HEK293 (cell line): ENCODE measurements at regions not wholly inside any gene's neighbourhood (a gene's known extent, or its start where the extent isn't known, plus 50 kb on each side); places are given as distances from the start of the nearest gene placed in this dataset.

Source experiments
- CTCF ChIA-PET: fragments of 350-600 bp; formaldehyde crosslinking; extraction: SDS; loops from one replicate; lab custom pipeline; 2021; ENCODE audit warnings: antibody characterized with exemption; lab: Yijun Ruan, JAX
- POLR2A ChIA-PET: fragments of 300-600 bp; formaldehyde crosslinking; extraction: SDS; loops from one replicate; lab custom pipeline; 2020; ENCODE audit warnings: antibody characterized with exemption, inconsistent platforms; lab: Yijun Ruan, JAX
- H3K27ac ChIP-seq: fragments of 200-500 bp; sonication (Bioruptor generic); 2 replicates; pipeline ENCODE4 v1.5.1; 2014; ENCODE audit warnings: low read depth, low read length, control low read depth, inconsistent platforms; ENCODE audit errors: extremely low read depth
- H3K36me3 ChIP-seq, 2 experiments: fragments of 200-500 bp in 1 of 2; sonication (Bioruptor generic) in 1 of 2; 1 replicate in 1 of 2; 2 replicates in 1 of 2; pipeline ENCODE4 v1.5.1; 2014 to 2017; ENCODE audit warnings: inconsistent platforms in 2 of 2, low read length in 2 of 2; ENCODE audit not compliant: control insufficient read depth in 2 of 2, insufficient read depth in 1 of 2
- H3K4me1 ChIP-seq: fragments of 200-500 bp; sonication (Bioruptor generic); 2 replicates; pipeline ENCODE4 v1.5.1; 2014; ENCODE audit warnings: mild to moderate bottlenecking, low read length, inconsistent platforms; ENCODE audit not compliant: control insufficient read depth, insufficient read depth
- H3K4me3 ChIP-seq: 2 replicates; pipeline ENCODE4 v1.5.1; 2011; ENCODE audit warnings: low read depth, mild to moderate bottlenecking, control low read depth, low read length, moderate library complexity
- H3K9me3 ChIP-seq: fragments of 200-500 bp; sonication (Bioruptor generic); 2 replicates; pipeline ENCODE4 v1.5.1; 2014; ENCODE audit warnings: low read depth, low read length, inconsistent platforms; ENCODE audit not compliant: control insufficient read depth, insufficient read depth
- CTCF ChIP-seq: fragments of 450-650 bp; formaldehyde crosslinking; IDR thresholded peaks from 2 replicates; pipeline ENCODE4 v1.5.1; 2016; ENCODE audit warnings: missing biosample characterization, missing genetic modification characterization
- RBAK ChIP-seq: fragments of 450-650 bp; formaldehyde crosslinking; IDR thresholded peaks from 2 replicates; pipeline ENCODE4 v1.5.1; 2016; ENCODE audit warnings: missing biosample characterization, missing genetic modification characterization
- ZBTB21 ChIP-seq: fragments of 450-650 bp; formaldehyde crosslinking; IDR thresholded peaks from 2 replicates; pipeline ENCODE4 v1.5.1; 2017; ENCODE audit warnings: missing biosample characterization, missing genetic modification characterization
- ZBTB44 ChIP-seq: fragments of 450-650 bp; IDR thresholded peaks from 2 replicates; pipeline ENCODE4 v1.5.1; 2018; ENCODE audit warnings: missing biosample characterization, mild to moderate bottlenecking, missing genetic modification characterization
- ZNF140 ChIP-seq: fragments of 450-650 bp; formaldehyde crosslinking; IDR thresholded peaks from 2 replicates; pipeline ENCODE4 v1.5.1; 2016; ENCODE audit warnings: missing biosample characterization, missing genetic modification characterization
- ZNF169 ChIP-seq: fragments of 450-650 bp; formaldehyde crosslinking; IDR thresholded peaks from 2 replicates; pipeline ENCODE4 v1.5.1; 2016; ENCODE audit warnings: missing biosample characterization, missing genetic modification characterization
- ZNF214 ChIP-seq: fragments of 450-650 bp; formaldehyde crosslinking; IDR thresholded peaks from 2 replicates; pipeline ENCODE4 v1.5.1; 2017; ENCODE audit warnings: missing biosample characterization, mild to moderate bottlenecking, missing genetic modification characterization, borderline replicate concordance
- ZNF560 ChIP-seq: fragments of 450-650 bp; formaldehyde crosslinking; IDR thresholded peaks from 2 replicates; pipeline ENCODE4 v1.5.1; 2017; ENCODE audit warnings: missing biosample characterization, missing genetic modification characterization, borderline replicate concordance
- ZNF571 ChIP-seq: fragments of 450-650 bp; formaldehyde crosslinking; IDR thresholded peaks from 2 replicates; pipeline ENCODE4 v1.5.0; 2017; ENCODE audit warnings: missing biosample characterization, missing genetic modification characterization
- ZNF600 ChIP-seq: fragments of 450-650 bp; formaldehyde crosslinking; IDR thresholded peaks from 2 replicates; pipeline ENCODE4 v1.5.1; 2016; ENCODE audit warnings: missing biosample characterization, missing genetic modification characterization
- ZNF670 ChIP-seq: fragments of 450-650 bp; formaldehyde crosslinking; IDR thresholded peaks from 2 replicates; pipeline ENCODE4 v1.5.1; 2016; ENCODE audit warnings: missing biosample characterization, missing genetic modification characterization, low read depth
- ZNF707 ChIP-seq: fragments of 450-650 bp; formaldehyde crosslinking; IDR thresholded peaks from 2 replicates; pipeline ENCODE4 v1.5.1; 2016; ENCODE audit warnings: missing biosample characterization, missing genetic modification characterization
- TF ChIP-seq, protein P1 (sequence below): fragments of 450-650 bp; formaldehyde crosslinking; IDR thresholded peaks from 2 replicates; pipeline ENCODE4 v1.5.1; 2017; ENCODE audit warnings: missing biosample characterization, mild to moderate bottlenecking, missing genetic modification characterization, moderate library complexity
- TF ChIP-seq, protein P2 (sequence below): fragments of 450-650 bp; formaldehyde crosslinking; IDR thresholded peaks from 2 replicates; pipeline ENCODE4 v1.5.1; 2016; ENCODE audit warnings: missing biosample characterization, missing genetic modification characterization
- TF ChIP-seq, protein P3 (sequence below): fragments of 450-650 bp; formaldehyde crosslinking; IDR thresholded peaks from 2 replicates; pipeline ENCODE4 v1.5.1; 2017; ENCODE audit warnings: missing biosample characterization, missing genetic modification characterization
- TF ChIP-seq, protein P4 (sequence below): fragments of 450-650 bp; formaldehyde crosslinking; IDR thresholded peaks from 2 replicates; pipeline ENCODE4 v1.5.1; 2017; ENCODE audit warnings: missing biosample characterization, missing genetic modification characterization

- no peaks in the 10 kb centered on the region for H3K9me3 ChIP-seq
These were observed 194.2 kb upstream of the SLITRK2 start for GRCh38 chrX:145623453-145623852.

More at GRCh38 chrX:145623453-145623852, 194.2 kb upstream of the SLITRK2 start:
- ChIA-PET POLR2A (no interaction called here), CTCF (interaction anchor here (0.6 kb wide), 1 partner anchor 253 kb away, joined by 3 read pairs; no protein-coding TSS in a partner anchor)
- Histone ChIP-seq H3K4me3 (no peak overlapping the region), H3K4me1 (no peaks in the 10 kb centered on the region), H3K36me3 (no peaks in the 10 kb centered on the region), H3K27ac (no peak overlapping the region)
- TF ChIP-seq ZNF214 (tag by site-specific recombination) (no peak), ZNF560 (tag by site-specific recombination) (no peak), ZNF707 (no peak), ZBTB21 (tag by site-specific recombination) (no peak), RBAK (no peak), ZNF140 (tag by site-specific recombination) (no peak), ZBTB44 (tag by site-specific recombination) (no peak), CTCF (no peak), ZNF571 (tag by site-specific recombination) (no peak), ZNF670 (tag by site-specific recombination) (no peak), ZNF169 (tag by site-specific recombination) (no peak), ZNF600 (tag by site-specific recombination) (no peak)
- TF ChIP-seq, protein P1, sequence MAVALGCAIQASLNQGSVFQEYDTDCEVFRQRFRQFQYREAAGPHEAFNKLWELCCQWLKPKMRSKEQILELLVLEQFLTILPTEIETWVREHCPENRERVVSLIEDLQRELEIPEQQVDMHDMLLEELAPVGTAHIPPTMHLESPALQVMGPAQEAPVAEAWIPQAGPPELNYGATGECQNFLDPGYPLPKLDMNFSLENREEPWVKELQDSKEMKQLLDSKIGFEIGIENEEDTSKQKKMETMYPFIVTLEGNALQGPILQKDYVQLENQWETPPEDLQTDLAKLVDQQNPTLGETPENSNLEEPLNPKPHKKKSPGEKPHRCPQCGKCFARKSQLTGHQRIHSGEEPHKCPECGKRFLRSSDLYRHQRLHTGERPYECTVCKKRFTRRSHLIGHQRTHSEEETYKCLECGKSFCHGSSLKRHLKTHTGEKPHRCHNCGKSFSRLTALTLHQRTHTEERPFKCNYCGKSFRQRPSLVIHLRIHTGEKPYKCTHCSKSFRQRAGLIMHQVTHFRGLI (tag by site-specific recombination): no peak
- TF ChIP-seq, protein P2, sequence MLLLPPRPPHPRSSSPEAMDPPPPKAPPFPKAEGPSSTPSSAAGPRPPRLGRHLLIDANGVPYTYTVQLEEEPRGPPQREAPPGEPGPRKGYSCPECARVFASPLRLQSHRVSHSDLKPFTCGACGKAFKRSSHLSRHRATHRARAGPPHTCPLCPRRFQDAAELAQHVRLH (tag by site-specific recombination): no peak
- TF ChIP-seq, protein P3, sequence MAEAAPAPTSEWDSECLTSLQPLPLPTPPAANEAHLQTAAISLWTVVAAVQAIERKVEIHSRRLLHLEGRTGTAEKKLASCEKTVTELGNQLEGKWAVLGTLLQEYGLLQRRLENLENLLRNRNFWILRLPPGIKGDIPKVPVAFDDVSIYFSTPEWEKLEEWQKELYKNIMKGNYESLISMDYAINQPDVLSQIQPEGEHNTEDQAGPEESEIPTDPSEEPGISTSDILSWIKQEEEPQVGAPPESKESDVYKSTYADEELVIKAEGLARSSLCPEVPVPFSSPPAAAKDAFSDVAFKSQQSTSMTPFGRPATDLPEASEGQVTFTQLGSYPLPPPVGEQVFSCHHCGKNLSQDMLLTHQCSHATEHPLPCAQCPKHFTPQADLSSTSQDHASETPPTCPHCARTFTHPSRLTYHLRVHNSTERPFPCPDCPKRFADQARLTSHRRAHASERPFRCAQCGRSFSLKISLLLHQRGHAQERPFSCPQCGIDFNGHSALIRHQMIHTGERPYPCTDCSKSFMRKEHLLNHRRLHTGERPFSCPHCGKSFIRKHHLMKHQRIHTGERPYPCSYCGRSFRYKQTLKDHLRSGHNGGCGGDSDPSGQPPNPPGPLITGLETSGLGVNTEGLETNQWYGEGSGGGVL (tag by site-specific recombination): no peak
- TF ChIP-seq, protein P4, sequence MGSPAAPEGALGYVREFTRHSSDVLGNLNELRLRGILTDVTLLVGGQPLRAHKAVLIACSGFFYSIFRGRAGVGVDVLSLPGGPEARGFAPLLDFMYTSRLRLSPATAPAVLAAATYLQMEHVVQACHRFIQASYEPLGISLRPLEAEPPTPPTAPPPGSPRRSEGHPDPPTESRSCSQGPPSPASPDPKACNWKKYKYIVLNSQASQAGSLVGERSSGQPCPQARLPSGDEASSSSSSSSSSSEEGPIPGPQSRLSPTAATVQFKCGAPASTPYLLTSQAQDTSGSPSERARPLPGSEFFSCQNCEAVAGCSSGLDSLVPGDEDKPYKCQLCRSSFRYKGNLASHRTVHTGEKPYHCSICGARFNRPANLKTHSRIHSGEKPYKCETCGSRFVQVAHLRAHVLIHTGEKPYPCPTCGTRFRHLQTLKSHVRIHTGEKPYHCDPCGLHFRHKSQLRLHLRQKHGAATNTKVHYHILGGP (tag by site-specific recombination): no peak
